ENCODE measurements at regions not wholly inside any gene's neighbourhood (a gene's known extent, or its start where the extent isn't known, plus 50 kb on each side); places are given as distances from the start of the nearest gene placed in this dataset.

- no peaks in the 10 kb centered on the region for H3K9me3 ChIP-seq
- H3K4me1 ChIP-seq: no peaks in the 10 kb centered on the region
- no peaks in the 10 kb centered on the region for H3K36me3 ChIP-seq
- no peaks in the 10 kb centered on the region for H3K27me3 ChIP-seq
- no peak for DNase-seq
- TF ChIP-seq CTCF (IDR thresholded peaks at IDR 0.05; ENCODE audit: low read depth, low read length): no peak
- H3K4me3 ChIP-seq (ENCODE audit: low read depth, low read length): no peak overlapping the region
These were observed 127.3 kb downstream of the FAM204A start for GRCh38 chr10:118214776-118215175.

GRCh38 chr10:118213436-118213835 is 128.7 kb downstream of the FAM204A start:
- H3K9me3 ChIP-seq: no peaks in the 10 kb centered on the region
- no peaks in the 10 kb centered on the region for H3K36me3 ChIP-seq
- no peak overlapping the region for H3K4me3 ChIP-seq (ENCODE audit: low read depth, low read length)
- H3K4me1 ChIP-seq: no peaks in the 10 kb centered on the region
- no peaks in the 10 kb centered on the region for H3K27me3 ChIP-seq
- DNase-seq: no peak
- no peak for TF ChIP-seq CTCF (IDR thresholded peaks at IDR 0.05; ENCODE audit: low read depth, low read length)

GRCh38 chr10:118210276-118210675 is 131.8 kb downstream of the FAM204A start:
- H3K4me3 ChIP-seq (ENCODE audit: low read depth, low read length): no peak overlapping the region
- no peaks in the 10 kb centered on the region for H3K27me3 ChIP-seq
- TF ChIP-seq CTCF (IDR thresholded peaks at IDR 0.05; ENCODE audit: low read depth, low read length): no peak
- H3K4me1 ChIP-seq: no peaks in the 10 kb centered on the region
- no peak for DNase-seq
- H3K9me3 ChIP-seq: no peaks in the 10 kb centered on the region
- H3K36me3 ChIP-seq: no peaks in the 10 kb centered on the region

GRCh38 chr10:118209215-118209614 is 132.9 kb downstream of the FAM204A start:
- no peaks in the 10 kb centered on the region for H3K9me3 ChIP-seq
- H3K36me3 ChIP-seq: no peaks in the 10 kb centered on the region
- TF ChIP-seq CTCF (IDR thresholded peaks at IDR 0.05; ENCODE audit: low read depth, low read length): no peak
- no peaks in the 10 kb centered on the region for H3K4me1 ChIP-seq
- no peak for DNase-seq
- H3K27me3 ChIP-seq: no peaks in the 10 kb centered on the region
- no peak overlapping the region for H3K4me3 ChIP-seq (ENCODE audit: low read depth, low read length)

GRCh38 chr10:118207470-118208007 is 134.6 kb downstream of the FAM204A start:
- Histone ChIP-seq H3K27me3 (no peaks in the 10 kb centered on the region), H3K9me3 (no peaks in the 10 kb centered on the region), H3K4me1 (no peaks in the 10 kb centered on the region), H3K4me3 (ENCODE audit: low read depth, low read length) (no peak overlapping the region), H3K36me3 (no peaks in the 10 kb centered on the region)
- TF ChIP-seq CTCF (IDR thresholded peaks at IDR 0.05; ENCODE audit: low read depth, low read length): no peak
- DNase-seq: no peak

GRCh38 chr10:118204292-118204943 is 137.7 kb downstream of the FAM204A start:
- TF ChIP-seq CTCF (IDR thresholded peaks at IDR 0.05; ENCODE audit: low read depth, low read length): no peak
- Histone ChIP-seq H3K9me3 (no peaks in the 10 kb centered on the region), H3K27me3 (no peaks in the 10 kb centered on the region), H3K4me1 (no peaks in the 10 kb centered on the region), H3K36me3 (no peaks in the 10 kb centered on the region), H3K4me3 (ENCODE audit: low read depth, low read length) (no peak overlapping the region)
- DNase-seq: no peak

Measured in BE2C (cell line).